DMS53 (cell line): ENCODE measurements at regions not wholly inside any gene's neighbourhood (a gene's known extent, or its start where the extent isn't known, plus 50 kb on each side); places are given as distances from the start of the nearest gene placed in this dataset.
A peak's percentile ranks its signal among the peaks of the same experiment; 100 is the strongest.

ENCODE experiments used
- DNase-seq: peaks from one replicate; lab custom pipeline; 2025; lab: John Stamatoyannopoulos, UW

DNA sequence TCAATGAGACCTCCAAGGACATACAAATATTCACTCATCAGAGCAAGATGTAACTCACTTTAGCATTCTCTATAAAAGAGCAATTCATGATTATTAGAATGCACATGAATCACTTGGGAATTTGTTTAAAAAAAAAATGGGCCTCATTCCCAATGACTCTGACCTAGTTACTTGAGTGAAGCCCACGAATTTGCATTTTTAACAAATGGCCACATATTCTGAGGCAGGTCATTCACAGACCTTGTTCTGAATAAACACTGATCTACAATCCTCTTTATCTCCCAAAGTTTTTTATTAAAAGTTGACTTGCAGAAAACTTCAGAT lies 255.1 kb upstream of the VEGFC start:
- no peak for DNase-seq

DNA sequence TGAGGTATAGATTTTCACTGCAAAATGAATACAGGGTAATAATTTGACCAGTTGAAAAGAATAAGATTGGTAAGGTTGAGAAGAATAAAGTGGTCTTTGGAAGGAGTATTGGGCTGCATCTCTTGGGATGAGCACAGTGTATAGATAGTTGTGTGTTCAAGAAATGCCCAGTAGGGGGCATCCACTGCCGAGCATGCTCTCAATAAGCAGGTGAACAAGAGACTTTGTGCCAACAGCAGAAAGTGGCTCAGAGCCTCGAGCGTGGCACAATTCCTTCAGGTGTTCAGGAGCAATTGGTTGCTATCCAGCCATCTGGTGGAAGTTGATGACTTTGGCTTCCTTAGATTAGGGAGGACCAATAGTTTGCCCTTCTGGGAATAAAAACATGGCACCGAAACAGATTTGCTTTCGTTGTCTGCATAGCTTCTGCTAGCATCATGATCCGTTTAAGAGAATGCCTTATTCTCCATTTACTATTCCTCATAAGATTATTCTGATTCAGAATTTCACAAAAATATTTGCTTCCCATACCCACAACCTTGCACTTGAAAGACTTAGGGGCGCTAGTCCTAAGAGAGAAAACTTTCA lies 258.1 kb upstream of the NEIL3 start:
- peak; percentile 75 for DNase-seq

DNA sequence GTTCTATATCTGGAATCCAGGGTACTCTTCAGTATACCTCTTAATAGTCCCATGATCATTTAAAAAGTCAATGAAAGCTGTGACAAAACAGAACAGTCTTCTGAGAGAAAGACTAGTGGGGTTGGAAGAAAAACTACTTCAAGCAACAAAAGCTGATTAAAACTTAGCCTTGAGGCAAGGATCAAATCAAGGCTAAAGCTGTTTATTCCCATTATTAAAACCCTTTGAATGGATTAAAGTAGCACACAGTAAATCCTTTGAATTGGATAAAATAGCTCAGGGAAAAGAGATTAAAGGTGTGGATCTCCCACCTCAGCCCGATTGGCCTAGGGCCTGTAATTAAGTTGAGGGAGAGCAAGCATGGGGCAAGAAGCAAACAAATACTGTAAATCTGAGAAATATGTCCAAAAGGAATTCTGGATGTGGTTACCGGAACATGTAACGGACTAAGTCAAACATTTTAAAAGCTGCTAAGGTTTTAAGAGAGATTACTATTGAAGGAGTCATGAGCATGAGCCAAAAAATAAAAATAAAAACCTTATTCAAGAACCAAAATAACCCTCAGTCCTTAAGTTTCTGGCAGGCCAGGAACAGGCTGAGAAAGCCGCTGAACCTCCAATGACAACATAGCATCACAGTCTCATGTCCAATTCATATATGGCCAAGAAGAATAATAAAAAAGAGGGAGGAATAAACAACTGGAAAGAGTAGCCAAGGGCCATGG lies 257.3 kb upstream of the NEIL3 start:
- no peak for DNase-seq

DNA sequence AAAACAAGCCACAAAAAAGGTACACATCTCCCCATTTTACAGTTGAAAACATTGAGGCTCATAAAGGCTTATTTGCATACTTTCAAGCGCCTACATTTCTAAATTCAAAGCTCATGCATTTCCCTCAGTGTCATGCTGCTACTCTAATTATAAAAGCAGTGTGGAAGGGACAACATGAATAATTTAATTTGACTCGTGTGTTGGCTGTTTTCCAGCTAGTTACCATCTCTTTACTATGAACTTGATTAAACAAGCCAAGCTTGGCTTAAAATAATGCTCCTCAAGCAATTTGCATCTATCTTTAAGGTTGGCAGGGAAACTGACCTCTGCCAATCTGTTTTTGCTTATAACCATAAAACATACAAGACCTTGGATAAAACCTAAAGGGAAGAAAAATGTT lies 252.5 kb upstream of the NEIL3 start:
- no peak for DNase-seq

DNA sequence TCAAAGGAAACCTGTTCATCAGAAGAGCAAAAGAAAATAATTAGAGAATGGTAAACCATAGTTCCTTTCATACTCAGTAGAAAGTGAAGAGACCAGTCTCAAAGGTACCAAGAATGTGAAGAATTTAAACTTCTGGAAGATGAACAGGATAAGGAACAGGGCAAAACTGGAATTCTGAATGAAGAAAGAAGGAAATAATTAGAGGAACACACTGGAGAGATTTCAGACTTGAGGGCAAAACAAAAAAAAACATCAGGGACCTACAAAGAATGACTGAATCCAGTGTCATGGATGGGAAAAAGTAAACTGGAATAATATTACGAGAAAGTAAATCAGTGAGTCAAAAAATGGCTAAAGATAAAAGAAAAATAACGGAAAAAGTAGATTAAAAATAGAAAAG lies 245.6 kb upstream of the NEIL3 start:
- DNase-seq, result no peak

DNA sequence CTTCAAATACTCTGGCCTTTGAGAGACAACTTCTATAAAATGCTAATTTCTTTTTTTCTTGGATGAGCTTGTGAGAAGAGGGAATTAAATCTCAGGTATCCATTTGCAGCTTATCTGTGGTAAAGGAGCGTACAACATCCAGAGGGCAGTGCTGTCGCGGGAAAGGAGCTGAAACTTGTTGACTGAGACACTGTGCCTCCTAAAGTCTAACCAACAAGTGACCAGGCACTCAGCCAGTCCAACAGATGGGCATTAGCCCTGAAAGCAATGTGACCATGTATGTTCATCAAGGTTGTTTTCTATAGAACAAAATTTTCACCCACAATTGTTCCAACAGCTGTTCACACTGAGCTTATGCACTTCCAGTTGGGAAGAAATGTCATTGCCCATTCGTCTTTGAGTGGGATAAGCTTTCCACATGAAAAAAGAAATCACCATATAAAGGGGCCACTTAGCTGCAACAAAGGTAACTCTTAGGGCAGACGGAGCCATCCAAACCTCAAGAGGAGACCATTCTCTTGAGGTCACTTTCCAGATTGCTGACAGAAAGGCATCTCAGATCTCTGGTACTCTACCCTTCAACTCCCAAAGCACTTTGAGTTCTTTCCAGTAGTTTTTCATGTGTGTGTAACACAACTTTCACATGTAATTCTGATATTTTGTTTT lies 244.8 kb upstream of the NEIL3 start:
- no peak for DNase-seq

DNA sequence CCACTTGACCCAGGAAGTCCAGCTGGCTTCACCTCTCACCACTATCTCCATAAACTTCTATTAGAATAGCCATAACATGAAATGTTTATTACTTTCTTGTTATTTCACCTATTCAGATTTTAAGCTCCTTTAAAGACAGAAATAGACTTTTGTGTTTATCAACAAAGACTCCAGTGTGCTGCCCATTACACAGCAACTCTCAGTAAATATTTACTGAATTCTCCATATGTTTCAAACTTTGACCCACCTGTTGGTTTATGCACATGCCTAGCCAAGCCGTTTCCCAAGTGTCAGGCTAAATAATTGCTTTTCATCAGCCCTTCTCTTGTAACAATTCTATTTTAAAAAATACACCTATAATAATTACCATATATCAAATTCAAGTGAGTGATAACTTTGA lies 242.9 kb upstream of the NEIL3 start:
- no peak for DNase-seq

DNA sequence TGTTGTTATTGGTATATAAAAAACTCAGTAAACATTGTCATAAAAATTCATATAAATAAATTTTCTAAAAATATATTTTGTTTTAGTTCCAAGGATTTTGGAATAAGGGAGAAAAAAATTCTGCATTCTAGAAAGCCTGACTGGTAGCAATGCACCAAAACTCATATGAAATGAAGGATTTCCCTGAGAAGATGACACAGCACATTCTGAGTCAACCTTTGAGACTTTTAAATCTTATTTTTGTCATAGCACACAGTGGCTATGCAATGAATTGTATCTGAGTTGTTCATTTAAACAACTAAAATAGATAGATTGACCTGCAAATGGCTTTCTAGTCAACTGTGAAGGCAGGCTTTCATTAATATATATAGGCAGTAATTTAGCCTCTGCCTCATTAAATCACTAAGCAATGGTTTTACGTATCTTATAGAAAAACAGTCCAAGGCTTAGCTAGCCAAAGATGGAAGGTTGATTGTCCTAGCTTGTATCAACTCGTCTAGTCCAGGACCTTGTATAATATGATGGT lies 239.1 kb upstream of the NEIL3 start:
- no peak for DNase-seq

DNA sequence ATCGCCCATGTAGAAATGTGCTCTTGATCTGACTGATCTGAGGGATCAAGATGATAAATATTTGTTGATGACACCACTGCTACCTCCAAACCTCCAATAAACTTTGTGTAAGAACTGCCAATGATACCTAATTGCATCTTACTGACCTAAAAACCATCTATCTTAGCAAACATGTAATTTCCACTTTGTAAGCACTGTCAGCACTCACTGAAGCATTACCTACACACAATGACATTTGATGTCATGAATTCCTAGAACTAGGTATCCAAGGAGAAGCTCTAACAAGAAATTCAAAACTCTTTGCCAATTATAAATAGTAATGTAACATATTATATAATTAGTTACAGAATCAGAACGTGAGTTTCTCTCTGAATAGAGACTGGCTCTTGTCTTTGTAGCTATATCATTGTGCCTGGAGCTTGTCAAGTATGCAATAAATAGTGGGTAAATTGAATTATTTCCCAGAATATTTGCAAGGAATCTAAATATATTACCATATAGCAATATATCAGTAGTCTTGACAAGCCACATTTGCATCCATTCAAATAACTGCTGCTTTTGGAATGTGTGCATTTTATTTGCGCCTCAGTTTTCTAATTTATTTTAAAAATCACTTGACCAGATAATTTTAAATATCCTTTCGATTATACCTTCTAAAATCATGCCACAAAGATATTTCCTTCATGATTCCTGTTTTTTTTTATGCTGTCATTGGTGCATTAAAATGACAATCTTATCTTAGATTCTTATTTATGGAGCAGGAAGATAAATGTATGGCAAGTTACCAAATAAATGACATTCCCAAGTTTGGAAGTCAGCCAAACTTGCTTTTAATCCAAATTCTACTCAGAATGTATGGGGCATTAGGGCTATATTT lies 232.3 kb upstream of the NEIL3 start:
- DNase-seq, result no peak

DNA sequence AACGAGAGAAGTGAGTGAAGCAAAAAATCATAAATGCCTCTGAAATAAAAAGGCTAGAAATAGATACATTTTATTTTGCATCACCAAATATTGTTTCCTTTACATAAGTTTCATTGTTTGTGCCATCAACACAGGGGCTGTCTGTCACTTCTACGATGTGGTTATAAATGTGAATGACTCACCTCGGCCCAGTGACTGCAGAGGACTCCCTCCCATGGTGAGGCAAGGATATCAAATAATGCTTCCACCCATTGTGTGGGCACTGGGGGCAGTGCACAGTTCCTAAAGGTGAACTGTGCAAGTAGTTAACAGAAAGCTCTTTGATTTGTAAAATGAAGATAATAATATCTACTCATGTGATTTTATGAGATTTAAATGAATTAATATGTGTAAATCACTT lies 230.3 kb upstream of the NEIL3 start:
- peak; percentile 1 for DNase-seq

DNA sequence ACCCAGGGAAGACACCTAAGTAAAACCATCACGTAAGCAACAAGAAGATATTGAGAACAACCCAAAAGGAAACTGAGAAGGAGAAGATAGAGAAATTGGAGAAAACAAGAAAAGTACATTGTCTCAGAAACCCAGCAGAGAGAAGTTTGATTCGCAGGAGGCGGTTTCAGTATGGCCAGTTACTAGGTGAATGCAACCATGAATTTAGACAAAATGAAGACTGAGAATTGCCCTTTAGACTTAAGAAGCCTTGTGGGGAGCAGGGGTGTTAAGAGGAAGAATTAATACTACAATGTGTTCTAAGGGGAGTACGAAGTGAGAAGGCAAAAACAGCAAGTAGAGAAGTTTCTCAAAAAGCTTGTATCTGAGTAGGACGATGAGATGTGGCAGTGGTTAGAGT lies 229.3 kb upstream of the NEIL3 start:
- no peak for DNase-seq

DNA sequence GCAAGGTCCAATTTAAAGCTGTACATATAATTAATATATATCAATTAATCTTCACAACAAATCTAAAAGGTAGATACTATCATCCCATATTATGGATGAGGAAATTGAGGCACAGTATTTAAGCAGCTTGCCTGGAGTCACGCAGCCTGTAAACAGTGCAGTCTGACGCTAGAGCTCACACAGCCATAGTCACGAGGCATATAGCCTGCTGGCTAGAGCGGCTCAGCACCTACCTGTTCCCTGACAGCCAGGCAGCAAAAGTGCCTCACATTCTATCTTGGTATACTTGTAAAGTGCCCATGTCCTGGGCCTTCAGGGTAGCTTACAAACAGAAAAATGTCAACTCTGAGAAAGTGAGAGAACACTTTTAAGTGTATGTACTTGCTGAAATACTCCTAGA lies 222.6 kb upstream of the NEIL3 start:
- no peak for DNase-seq

DNA sequence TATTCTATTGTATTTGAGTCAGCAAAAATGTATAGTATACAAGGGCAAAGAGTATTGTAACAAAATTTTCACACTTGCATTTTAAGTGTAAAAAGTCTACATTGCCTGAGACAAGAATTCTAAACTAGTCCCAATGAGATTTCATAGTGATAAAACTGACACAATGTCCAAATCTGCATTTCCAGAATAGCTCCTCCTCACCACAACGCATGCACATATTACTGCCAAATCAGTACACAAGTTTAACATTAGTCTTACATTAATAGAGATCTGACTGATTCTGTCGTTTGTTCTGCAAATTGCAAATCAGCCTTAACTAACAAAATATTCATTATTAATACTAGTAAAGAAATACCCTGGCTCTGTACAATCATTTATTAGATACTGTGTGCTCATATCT lies 222.2 kb upstream of the NEIL3 start:
- no peak for DNase-seq

DNA sequence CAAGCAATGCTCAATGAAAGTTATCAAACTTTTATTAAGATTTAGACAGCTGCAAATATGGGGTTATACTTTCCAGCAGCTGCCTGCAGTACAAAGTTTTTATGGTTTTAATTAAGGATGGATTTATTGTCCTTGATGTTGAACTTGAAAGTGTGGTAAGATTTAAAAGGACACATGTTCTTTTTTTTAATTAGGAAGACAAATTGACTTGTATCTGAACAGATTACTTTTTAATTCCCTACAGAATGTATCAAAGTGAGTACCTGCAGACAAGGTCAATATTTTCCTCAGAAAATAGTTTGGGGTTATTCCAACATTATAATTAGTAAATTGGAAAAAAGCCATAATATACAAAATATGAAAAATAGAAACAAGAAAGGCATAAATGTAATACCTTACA lies 218.2 kb upstream of the NEIL3 start:
- no peak for DNase-seq

DNA sequence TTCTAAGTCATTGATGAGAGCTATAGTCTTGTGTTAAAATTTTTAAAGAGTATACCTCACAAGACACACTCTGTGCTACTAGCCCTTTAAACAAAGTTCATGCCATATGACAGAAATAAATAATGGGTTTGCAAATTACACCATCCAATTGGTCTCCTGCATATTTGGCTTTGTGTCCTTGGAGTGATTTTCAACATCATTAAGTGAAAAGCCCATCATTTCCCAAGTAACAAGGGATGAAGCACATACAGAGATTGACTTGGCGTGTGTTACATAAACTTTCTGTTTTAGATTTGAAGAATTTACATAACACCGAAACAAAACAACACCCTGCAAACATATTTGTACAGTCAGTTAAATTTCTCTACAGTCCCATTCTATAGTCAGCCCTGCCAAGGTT lies 216.9 kb upstream of the NEIL3 start:
- no peak for DNase-seq

DNA sequence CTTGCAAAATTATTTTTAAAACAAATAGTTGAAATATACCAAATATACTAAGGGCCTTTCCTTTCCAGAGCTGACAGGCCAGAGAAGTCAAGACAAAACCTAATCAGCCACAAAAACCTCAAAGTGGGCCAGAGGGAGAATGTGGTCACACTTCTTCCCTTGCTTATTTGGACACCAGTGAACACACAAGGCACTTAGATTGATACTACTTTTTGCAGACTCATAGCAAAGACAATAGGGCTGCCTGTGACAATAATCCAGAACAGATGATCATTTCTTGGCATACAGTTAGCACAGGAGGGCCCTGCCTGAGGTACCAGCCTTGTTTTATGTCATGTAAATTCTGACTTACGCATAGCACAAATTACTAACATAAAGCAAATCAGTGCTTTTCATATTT lies 215.7 kb upstream of the NEIL3 start:
- no peak for DNase-seq

DNA sequence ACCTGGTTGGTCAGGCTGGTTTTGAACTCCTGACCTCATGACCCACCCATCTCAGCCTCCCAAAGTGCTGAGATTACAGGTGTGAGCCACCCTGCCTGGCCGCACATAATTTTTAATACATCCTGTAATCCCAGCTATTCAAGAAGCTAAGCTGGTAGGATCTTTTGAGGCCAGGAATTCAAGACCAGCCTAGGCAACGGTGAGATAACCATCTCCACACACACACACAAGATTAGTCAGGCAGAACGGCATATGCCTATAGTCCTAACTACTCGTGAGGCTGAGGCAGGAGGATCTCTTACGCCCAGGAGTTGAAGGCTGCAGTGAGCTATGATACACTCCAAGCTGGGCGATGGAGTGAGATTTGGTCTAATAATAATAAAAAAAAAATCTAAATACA lies 212.4 kb upstream of the NEIL3 start:
- DNase-seq, result no peak

DNA sequence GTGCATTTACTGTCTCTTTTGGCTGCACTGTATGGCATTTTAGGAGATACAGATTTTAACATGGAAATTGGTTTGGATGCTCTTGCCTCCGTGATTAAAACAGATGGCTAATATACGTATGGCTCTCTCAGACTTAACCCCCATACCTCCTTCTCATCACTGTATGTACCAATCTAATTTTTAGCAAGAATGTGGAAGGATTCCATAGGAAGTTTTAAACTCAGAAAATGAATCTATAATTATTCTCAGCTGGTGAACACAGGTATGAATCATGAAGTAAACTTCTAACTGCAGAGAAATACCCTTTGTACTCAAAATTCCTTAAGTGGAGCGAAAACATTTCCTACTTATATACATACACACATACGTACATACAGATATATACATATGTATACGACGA lies 210.5 kb upstream of the NEIL3 start:
- DNase-seq, result no peak

DNA sequence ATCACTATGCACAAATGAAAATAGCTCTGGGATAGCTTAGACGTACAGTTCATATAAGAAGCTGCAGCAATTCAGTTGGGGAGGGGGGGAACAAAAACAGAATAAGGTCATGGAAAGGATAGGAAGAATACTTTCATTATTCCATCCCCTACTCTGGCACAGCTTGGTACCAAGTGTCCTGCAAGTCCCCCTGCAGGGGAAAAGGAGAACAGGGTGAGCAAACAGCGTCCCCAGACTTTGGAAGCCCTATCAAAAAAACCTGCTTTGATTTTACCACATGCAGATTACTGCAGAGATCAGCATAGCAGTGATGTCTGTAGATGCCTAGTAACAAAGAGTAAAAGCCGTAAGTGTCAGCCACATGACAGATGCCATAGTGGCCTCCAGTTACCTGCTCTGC lies 209.4 kb upstream of the NEIL3 start:
- no peak for DNase-seq

DNA sequence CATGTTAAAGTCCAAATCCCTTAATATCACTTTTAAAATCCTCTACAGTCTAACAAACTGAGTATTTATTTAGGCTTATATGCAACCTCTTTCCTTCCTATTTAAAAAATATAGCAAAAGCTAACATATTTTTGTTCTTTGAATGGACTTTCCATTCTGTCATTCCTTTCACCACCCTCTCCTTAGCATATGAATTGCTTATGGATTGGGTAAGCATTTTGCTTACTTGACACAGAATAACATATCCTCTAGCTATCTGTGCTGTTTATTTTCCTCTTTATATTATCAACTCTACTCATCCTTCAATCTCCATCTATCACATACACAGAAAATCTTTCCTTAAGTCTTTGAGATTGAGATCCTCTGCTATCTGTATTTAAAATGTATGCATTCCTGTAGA lies 206.1 kb upstream of the NEIL3 start:
- DNase-seq, result no peak

DNA sequence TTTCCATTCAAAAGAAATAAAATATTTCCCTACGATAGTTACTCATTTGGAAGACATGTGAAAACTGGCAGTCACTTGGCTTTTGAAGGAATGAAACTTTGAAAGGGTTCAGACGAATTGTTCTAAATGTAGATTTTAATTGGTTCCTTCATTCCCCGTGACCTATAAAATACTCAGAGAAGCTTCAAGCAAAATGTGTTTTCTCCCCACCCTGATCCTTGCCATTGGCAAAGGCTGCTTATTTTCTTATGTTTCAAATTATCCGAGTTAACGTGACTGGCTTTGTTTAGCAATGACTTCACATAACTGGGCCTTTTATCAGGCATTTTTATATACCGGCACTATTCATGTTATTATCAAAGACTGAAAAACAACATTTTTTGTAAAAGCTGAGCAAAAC lies 204.1 kb upstream of the NEIL3 start:
- DNase-seq, result no peak

DNA sequence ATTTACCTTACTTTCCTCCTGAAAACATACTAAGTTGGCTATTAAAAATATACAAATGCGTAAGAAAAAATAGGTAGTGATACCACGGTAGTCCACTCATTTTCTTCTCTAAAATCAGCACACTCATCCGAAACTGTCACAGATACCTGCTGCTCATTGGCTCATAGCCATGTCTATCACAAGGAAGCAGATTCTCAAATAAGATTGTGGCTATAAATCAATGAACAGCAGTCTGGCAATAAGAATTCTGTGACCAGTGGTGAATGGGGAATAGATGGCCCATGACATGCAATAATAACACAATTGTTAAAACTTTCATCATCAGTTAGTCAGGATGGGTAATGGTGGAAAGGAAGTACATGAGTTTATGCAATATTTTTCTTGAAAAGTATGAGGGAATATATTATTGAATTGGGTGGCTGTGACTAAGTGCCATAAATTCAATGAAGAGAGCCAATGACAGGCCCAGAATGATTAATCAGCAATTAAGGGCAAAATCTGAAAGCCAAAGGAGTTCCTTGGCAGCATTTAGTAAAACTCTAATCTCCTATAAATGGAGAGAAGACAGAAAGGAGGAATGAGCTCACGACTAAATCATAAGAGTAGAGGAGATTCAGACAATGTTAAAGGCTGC lies 202.3 kb upstream of the NEIL3 start:
- DNase-seq, result no peak
